OCI-LY7 (cell line): ENCODE measurements at regions not wholly inside any gene's neighbourhood (a gene's known extent, or its start where the extent isn't known, plus 50 kb on each side); places are given as distances from the start of the nearest gene placed in this dataset.

ENCODE experiments used
- BruUV-seq: library from RNA; stranded (reverse); fragments of 400-500 nt; replicated peaks from 2 replicates; lab custom pipeline; 2021; lab: Mats Ljungman, UMichigan
- CTCF ChIA-PET: fragments of 300-600 bp; sonication (Branson Sonifier 250); formaldehyde crosslinking; loops from one replicate; lab custom pipeline; 2022; ENCODE audit warnings: antibody characterized with exemption; ENCODE audit not compliant: unreplicated experiment; lab: Charles Lee
- POLR2A ChIA-PET: fragments of 300-600 bp; sonication (Branson Sonifier 250); formaldehyde crosslinking; loops from one replicate; lab custom pipeline; 2022; ENCODE audit warnings: antibody characterized with exemption; lab: Charles Lee
- DNase-seq: peaks from one replicate; pipeline ENCODE4 v3.0.0-alpha.2; 2015; ENCODE audit warnings: low spot score
- H2AFZ ChIP-seq: fragments of 200-600 bp; sonication (generic), shearing (Covaris generic); 2 replicates; pipeline ENCODE4 v1.6.1; 2014; ENCODE audit warnings: mild to moderate bottlenecking, antibody characterized with exemption, low read length, moderate library complexity
- H3K27ac ChIP-seq: fragments of 200-600 bp; sonication (generic); 2 replicates; pipeline ENCODE4 v1.5.1; 2014; ENCODE audit warnings: mixed run types, low read depth, mild to moderate bottlenecking, moderate library complexity, low read length, inconsistent platforms; ENCODE audit not compliant: poor library complexity, severe bottlenecking
- H3K36me3 ChIP-seq: fragments of 200-600 bp; sonication (generic); 2 replicates; pipeline ENCODE4 v1.6.1; 2014; ENCODE audit warnings: mild to moderate bottlenecking, antibody characterized with exemption, low read length, moderate library complexity, mixed read lengths; ENCODE audit not compliant: insufficient read depth
- H3K4me1 ChIP-seq: fragments of 200-600 bp; sonication (generic); 2 replicates; pipeline ENCODE4 v1.5.1; 2014; ENCODE audit warnings: mild to moderate bottlenecking, low read length; ENCODE audit not compliant: insufficient read depth, poor library complexity, severe bottlenecking
- H3K4me2 ChIP-seq: fragments of 200-600 bp; sonication (generic); 2 replicates; pipeline ENCODE4 v1.6.1; 2014; ENCODE audit warnings: mild to moderate bottlenecking, low read length
- H3K4me3 ChIP-seq: fragments of 200-600 bp; sonication (generic); 2 replicates; pipeline ENCODE4 v1.5.1; 2014; ENCODE audit warnings: mild to moderate bottlenecking, low read depth, low read length; ENCODE audit not compliant: poor library complexity, severe bottlenecking
- H3K79me2 ChIP-seq: fragments of 200-600 bp; sonication (generic); 2 replicates; pipeline ENCODE4 v1.6.1; 2016; ENCODE audit warnings: low read depth, mild to moderate bottlenecking, low read length, moderate library complexity, mixed read lengths; ENCODE audit not compliant: insufficient read depth
- H3K9me2 ChIP-seq: fragments of 200-600 bp; sonication (generic); 2 replicates; pipeline ENCODE4 v1.6.1; 2016; ENCODE audit warnings: mild to moderate bottlenecking, low read length, mixed read lengths; ENCODE audit not compliant: insufficient read depth
- H3K9me3 ChIP-seq: fragments of 200-600 bp; sonication (generic); 2 replicates; pipeline ENCODE4 v1.6.1; 2014; ENCODE audit warnings: mild to moderate bottlenecking, mixed run types, low read length, mixed read lengths
- H4K20me1 ChIP-seq: fragments of 200-600 bp; sonication (generic); 2 replicates; pipeline ENCODE4 v1.6.1; 2014; ENCODE audit warnings: mild to moderate bottlenecking, antibody characterized with exemption, low read length, moderate library complexity, mixed read lengths; ENCODE audit not compliant: insufficient read depth
- EZH2phosphoT487 ChIP-seq: fragments of 200-600 bp; sonication (generic); IDR thresholded peaks from 2 replicates; pipeline ENCODE4 v1.6.1; 2018; ENCODE audit warnings: low read depth, borderline replicate concordance, mild to moderate bottlenecking, mixed run types, antibody characterized with exemption, low read length, moderate library complexity, mixed read lengths
- intact Hi-C: fragments of 100-400 bp; cut with micrococcal nuclease; formaldehyde crosslinking; loops from one replicate; pipeline ENCODE4 v1.10.0; 2022; ENCODE audit not compliant: unreplicated experiment
- TF ChIP-seq, protein P1 (sequence below): fragments of 200-600 bp; sonication (generic); conservative IDR thresholded peaks from 2 replicates; pipeline ENCODE4 v1.5.1; 2014; ENCODE audit warnings: mild to moderate bottlenecking, antibody characterized with exemption, low read length, moderate library complexity, mixed read lengths

DNA sequence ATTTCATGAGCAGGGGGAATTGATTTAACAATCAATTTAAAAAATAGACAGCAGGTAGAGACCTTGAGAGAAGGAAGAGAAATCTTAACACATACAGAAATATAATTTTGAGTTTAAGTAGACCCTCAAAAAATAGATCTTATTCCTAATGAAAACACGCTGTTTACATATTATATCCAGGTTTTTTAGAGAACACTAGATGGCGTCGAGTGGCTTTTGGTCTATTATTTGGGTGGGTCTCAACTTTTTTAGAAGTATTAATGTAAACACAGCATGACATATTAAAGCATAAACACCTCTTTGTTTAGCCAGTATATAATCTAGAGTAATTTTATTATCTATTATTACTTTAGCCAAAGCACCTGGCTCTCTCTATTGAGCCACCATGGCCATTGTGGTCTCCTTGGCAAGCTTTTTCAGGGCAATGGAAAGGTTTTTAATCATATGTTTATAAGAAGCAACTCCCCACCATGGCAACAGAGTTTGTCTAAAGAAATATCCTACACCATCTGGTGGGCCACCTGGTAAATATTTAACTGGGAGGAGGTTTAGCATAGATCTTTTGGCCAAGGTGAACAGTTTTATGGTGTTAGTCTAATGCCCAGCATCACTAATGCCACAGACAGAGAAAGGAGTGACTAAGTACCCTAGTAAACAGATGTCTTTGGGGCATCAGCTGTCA is 59.7 kb upstream of the PRSS1 start:
- H4K20me1 ChIP-seq = no peaks in the 10 kb centered on the region
- intact Hi-C loops = loop anchor here (1.0 to 5.0 kb wide), 3 partner anchors 57 to 119 kb away; no protein-coding TSS in a partner anchor
- no peaks in the 10 kb centered on the region for H3K9me2 ChIP-seq
- no peaks in the 10 kb centered on the region for H3K9me3 ChIP-seq
- BruUV-seq = no TSS peak
- peak; percentile 50 for DNase-seq
- ChIA-PET POLR2A (interaction anchor here (1.1 kb wide), 2 partner anchors 24 to 93 kb away, joined by 3 to 4 read pairs; no protein-coding TSS in a partner anchor), CTCF (interaction anchor here (1.4 kb wide), 1 partner anchor 94 kb away, joined by 6 read pairs; no protein-coding TSS in a partner anchor)
- H3K4me3 ChIP-seq = no peak overlapping the region
- TF ChIP-seq, protein P1, sequence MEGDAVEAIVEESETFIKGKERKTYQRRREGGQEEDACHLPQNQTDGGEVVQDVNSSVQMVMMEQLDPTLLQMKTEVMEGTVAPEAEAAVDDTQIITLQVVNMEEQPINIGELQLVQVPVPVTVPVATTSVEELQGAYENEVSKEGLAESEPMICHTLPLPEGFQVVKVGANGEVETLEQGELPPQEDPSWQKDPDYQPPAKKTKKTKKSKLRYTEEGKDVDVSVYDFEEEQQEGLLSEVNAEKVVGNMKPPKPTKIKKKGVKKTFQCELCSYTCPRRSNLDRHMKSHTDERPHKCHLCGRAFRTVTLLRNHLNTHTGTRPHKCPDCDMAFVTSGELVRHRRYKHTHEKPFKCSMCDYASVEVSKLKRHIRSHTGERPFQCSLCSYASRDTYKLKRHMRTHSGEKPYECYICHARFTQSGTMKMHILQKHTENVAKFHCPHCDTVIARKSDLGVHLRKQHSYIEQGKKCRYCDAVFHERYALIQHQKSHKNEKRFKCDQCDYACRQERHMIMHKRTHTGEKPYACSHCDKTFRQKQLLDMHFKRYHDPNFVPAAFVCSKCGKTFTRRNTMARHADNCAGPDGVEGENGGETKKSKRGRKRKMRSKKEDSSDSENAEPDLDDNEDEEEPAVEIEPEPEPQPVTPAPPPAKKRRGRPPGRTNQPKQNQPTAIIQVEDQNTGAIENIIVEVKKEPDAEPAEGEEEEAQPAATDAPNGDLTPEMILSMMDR = peak; percentile 85
- TF ChIP-seq EZH2phosphoT487 = no peak
- H3K79me2 ChIP-seq = no peaks in the 10 kb centered on the region
- no peaks in the 10 kb centered on the region for H3K36me3 ChIP-seq
- no peak overlapping the region for H3K27ac ChIP-seq
- peaks cover 7% of the 10 kb centered on the region for H3K4me1 ChIP-seq
- H2AFZ ChIP-seq = no peak overlapping the region
- no peak overlapping the region for H3K4me2 ChIP-seq

DNA sequence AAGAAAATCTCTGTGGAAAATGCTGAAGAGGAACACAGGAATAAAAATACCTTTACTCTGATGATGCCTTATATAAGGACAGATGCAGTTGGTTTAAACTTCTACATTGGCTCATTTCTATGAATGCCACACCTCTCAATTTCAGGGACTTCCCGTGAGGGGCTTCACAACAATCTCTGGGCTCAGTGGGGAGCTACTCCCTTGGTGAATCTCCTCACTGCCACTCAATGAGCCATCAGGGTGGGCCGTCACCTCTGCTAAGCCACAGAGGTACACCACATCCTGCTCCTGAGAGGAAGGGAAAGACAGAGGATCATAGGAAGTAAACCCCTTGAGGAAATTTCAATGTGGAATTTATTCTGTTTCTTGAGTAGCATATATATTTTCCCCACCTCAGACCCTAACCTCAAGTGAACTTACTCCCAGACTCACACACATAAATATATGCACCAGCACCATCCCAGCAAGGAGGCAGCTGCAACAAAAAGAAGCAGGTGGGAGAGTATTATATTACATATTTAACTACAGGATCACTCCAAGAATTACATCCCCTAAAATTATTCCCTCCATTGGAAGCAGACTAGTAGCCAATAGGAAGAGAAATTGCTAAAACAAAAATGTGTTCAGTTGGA is 63.3 kb upstream of the PRSS1 start:
- Histone ChIP-seq H4K20me1 (no peaks in the 10 kb centered on the region), H3K9me3 (no peaks in the 10 kb centered on the region), H3K4me2 (no peak overlapping the region), H3K9me2 (no peaks in the 10 kb centered on the region), H3K79me2 (no peaks in the 10 kb centered on the region), H3K4me1 (peaks cover 7% of the 10 kb centered on the region), H3K27ac (no peak overlapping the region), H2AFZ (no peak overlapping the region), H3K36me3 (no peaks in the 10 kb centered on the region), H3K4me3 (no peak overlapping the region)
- TF ChIP-seq EZH2phosphoT487 = no peak
- TF ChIP-seq, protein P1 = no peak
- POLR2A ChIA-PET = interaction anchor here (0.6 to 0.9 kb wide), 3 partner anchors 99 to 1432 kb away, joined by 3 to 7 read pairs (median 3); no protein-coding TSS in a partner anchor
- BruUV-seq = no TSS peak
- intact Hi-C loops = loop anchor here (5.0 kb wide), 1 partner anchor 54 kb away; no protein-coding TSS in a partner anchor
- DNase-seq = no peak
- CTCF ChIA-PET = no interaction called here
